Liver (tissue), 8 donors: ENCODE measurements at regions not wholly inside any gene's neighbourhood (a gene's known extent, or its start where the extent isn't known, plus 50 kb on each side); places are given as distances from the start of the nearest gene placed in this dataset.

Experiments used
- DNase-seq: peaks from one replicate; pipeline ENCODE4 v3.0.0-alpha.2; 2017; ENCODE audit warnings: low spot score
- H3K27ac ChIP-seq, 2 donors: one replicate each; pipeline ENCODE4 v1.7.0; 2013; ENCODE audit warnings: inconsistent platforms in 2 of 2, low read length in 2 of 2, control low read depth in 1 of 2, low read depth in 1 of 2, mild to moderate bottlenecking in 1 of 2
- H3K27me3 ChIP-seq, 4 donors: one replicate each; pipeline versions ENCODE4 v1.6.1 to v1.7.0; 2013; ENCODE audit warnings: low read length in 3 of 4, inconsistent platforms in 1 of 4, mild to moderate bottlenecking in 1 of 4, moderate library complexity in 1 of 4; ENCODE audit not compliant: control insufficient read depth in 4 of 4, insufficient read depth in 4 of 4
- H3K36me3 ChIP-seq, 4 donors: one replicate each; pipeline versions ENCODE4 v1.6.1 to v1.7.0; 2013; ENCODE audit warnings: low read length in 3 of 4, mild to moderate bottlenecking in 3 of 4, low read depth in 1 of 4, moderate library complexity in 1 of 4; ENCODE audit not compliant: control insufficient read depth in 4 of 4, insufficient read depth in 3 of 4
- H3K4me1 ChIP-seq, 4 donors: one replicate each; pipeline versions ENCODE4 v1.6.1 to v1.7.0; 2013; ENCODE audit warnings: low read length in 3 of 4, mild to moderate bottlenecking in 3 of 4, moderate library complexity in 1 of 4; ENCODE audit not compliant: control insufficient read depth in 4 of 4, insufficient read depth in 4 of 4
- H3K4me3 ChIP-seq, 3 donors: one replicate each; pipeline versions ENCODE4 v1.6.1 to v1.7.0; 2013; ENCODE audit warnings: low read length in 3 of 3, control low read depth in 1 of 3, low read depth in 1 of 3, mild to moderate bottlenecking in 1 of 3
- H3K9ac ChIP-seq, 2 donors: one replicate each; pipeline ENCODE4 v1.7.0; 2013; ENCODE audit warnings: low read length in 2 of 2, mild to moderate bottlenecking in 2 of 2, moderate library complexity in 2 of 2, control low read depth in 1 of 2, low read depth in 1 of 2
- H3K9me3 ChIP-seq, 4 donors: one replicate each; pipeline versions ENCODE4 v1.6.1 to v1.7.0; 2013; ENCODE audit warnings: low read length in 3 of 4; ENCODE audit not compliant: control insufficient read depth in 4 of 4
- ATF3 ChIP-seq: IDR thresholded peaks from 2 replicates; pipeline ENCODE4 v1.6.1; 2016; ENCODE audit warnings: antibody characterized with exemption
- EGR1 ChIP-seq, 2 donors: IDR thresholded peaks; 2 replicates each; pipeline ENCODE4 v1.6.1; 2016 to 2018; ENCODE audit warnings: antibody characterized with exemption in 2 of 2, low read depth in 2 of 2
- FOXA1 ChIP-seq: IDR thresholded peaks from 2 replicates; pipeline ENCODE4 v1.6.1; 2016; ENCODE audit warnings: antibody characterized with exemption
- FOXA2 ChIP-seq: IDR thresholded peaks from 2 replicates; pipeline ENCODE4 v1.6.1; 2016; ENCODE audit warnings: antibody characterized with exemption
- GABPA ChIP-seq, 2 donors: IDR thresholded peaks in 1 of 2; conservative IDR thresholded peaks in 1 of 2; 2 replicates each; pipeline ENCODE4 v1.6.1; 2016; ENCODE audit warnings: antibody characterized with exemption in 2 of 2, mild to moderate bottlenecking in 1 of 2, moderate library complexity in 1 of 2
- HNF4A ChIP-seq, 2 donors: conservative IDR thresholded peaks; 2 replicates each; pipeline ENCODE4 v1.6.1; 2016; ENCODE audit warnings: antibody characterized with exemption in 2 of 2, mild to moderate bottlenecking in 2 of 2
- HNF4G ChIP-seq: IDR thresholded peaks from 2 replicates; pipeline ENCODE4 v1.6.1; 2016; ENCODE audit warnings: antibody characterized with exemption
- JUND ChIP-seq, 2 donors: IDR thresholded peaks; 2 replicates each; pipeline ENCODE4 v1.6.1; 2016; ENCODE audit warnings: antibody characterized with exemption in 2 of 2
- MAX ChIP-seq: IDR thresholded peaks from 2 replicates; pipeline ENCODE4 v1.6.1; 2016; ENCODE audit warnings: antibody characterized with exemption
- NR2F2 ChIP-seq: IDR thresholded peaks from 2 replicates; pipeline ENCODE4 v1.6.1; 2016; ENCODE audit warnings: antibody characterized with exemption
- RAD21 ChIP-seq, 2 donors: IDR thresholded peaks; 2 replicates each; pipeline ENCODE4 v1.6.1; 2016; ENCODE audit warnings: antibody characterized with exemption in 2 of 2, mild to moderate bottlenecking in 2 of 2
- RXRA ChIP-seq, 2 donors: IDR thresholded peaks; 2 replicates each; pipeline ENCODE4 v1.6.1; 2017 to 2018; ENCODE audit warnings: antibody characterized with exemption in 2 of 2, mild to moderate bottlenecking in 1 of 2
- SP1 ChIP-seq: IDR thresholded peaks from 2 replicates; pipeline ENCODE4 v1.6.1; 2018; ENCODE audit warnings: antibody characterized with exemption, mild to moderate bottlenecking
- TAF1 ChIP-seq: conservative IDR thresholded peaks from 2 replicates; pipeline ENCODE4 v1.6.1; 2016; ENCODE audit warnings: antibody characterized with exemption, mild to moderate bottlenecking
- YY1 ChIP-seq: IDR thresholded peaks from 2 replicates; pipeline ENCODE4 v1.6.1; 2016; ENCODE audit warnings: antibody characterized with exemption, mild to moderate bottlenecking
- ZBTB33 ChIP-seq: IDR thresholded peaks from 2 replicates; pipeline ENCODE4 v1.6.1; 2016; ENCODE audit warnings: antibody characterized with exemption
- WGBS: extraction: QIAGEN DNeasy Blood & Tissue Kit; methylation state at CpG from one replicate; pipeline ENCODE4 v1.1.7; 2013; 5-methylcytosine and 5-hydroxymethylcytosine counted together
- TF ChIP-seq, protein P1 (sequence below): IDR thresholded peaks from 2 replicates; pipeline ENCODE4 v1.6.1; 2016; ENCODE audit warnings: antibody characterized with exemption, mild to moderate bottlenecking
- TF ChIP-seq, protein P2 (sequence below): fragments of 150-350 bp; IDR thresholded peaks from 2 replicates; pipeline ENCODE4 v1.5.1; 2017; ENCODE audit warnings: improper control_type of control experiment, low read depth, low read length; ENCODE audit not compliant: missing input control
- donor health status: healthy.
- donor health status: healthy.
- donor health status: healthy.
- donor health status: healthy.
- donor health status: healthy.

DNA sequence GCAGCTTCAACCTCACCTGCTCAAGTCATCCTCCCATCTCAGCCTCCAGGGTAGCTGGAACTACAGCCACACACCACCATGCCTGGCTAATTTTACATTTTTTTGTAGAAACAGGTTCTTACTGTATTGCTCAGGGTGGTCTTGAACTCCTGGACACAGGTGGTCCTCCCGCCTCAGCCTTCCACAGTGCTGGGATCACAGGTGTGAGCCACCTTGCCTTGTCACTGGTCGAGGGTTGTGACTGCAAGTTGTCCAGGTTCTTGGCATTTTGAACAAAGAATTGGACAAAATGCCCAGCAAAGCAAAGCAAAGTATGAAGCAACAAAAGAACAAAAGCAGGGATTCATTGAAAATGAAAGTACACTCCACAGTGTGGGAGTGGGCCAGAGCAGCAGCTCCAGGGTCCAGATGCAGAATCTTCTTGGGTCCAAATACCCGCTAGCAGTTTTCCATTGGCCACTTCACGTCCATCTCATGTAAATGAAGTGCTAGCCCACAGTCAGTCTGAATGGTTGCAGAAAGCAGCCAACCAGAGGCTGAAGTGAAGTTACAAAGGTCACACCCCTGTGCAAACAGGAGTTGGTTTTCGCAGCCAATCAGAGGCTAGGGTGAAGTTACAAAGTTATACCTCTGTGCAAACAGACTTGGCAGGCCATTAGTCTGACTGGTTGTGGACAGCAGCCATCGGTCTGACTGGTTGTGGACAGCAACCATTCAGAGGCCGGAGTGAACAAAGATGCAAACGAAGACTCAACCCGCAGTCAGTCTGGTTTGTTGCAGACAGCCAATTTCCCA, 109.5 kb upstream of the KIF26B start:
- TF ChIP-seq FOXA2: peak; percentile 93
- TF ChIP-seq JUND (IDR thresholded peaks at IDR 0.05): peak; percentile 61 to 64
- TF ChIP-seq, protein P1, sequence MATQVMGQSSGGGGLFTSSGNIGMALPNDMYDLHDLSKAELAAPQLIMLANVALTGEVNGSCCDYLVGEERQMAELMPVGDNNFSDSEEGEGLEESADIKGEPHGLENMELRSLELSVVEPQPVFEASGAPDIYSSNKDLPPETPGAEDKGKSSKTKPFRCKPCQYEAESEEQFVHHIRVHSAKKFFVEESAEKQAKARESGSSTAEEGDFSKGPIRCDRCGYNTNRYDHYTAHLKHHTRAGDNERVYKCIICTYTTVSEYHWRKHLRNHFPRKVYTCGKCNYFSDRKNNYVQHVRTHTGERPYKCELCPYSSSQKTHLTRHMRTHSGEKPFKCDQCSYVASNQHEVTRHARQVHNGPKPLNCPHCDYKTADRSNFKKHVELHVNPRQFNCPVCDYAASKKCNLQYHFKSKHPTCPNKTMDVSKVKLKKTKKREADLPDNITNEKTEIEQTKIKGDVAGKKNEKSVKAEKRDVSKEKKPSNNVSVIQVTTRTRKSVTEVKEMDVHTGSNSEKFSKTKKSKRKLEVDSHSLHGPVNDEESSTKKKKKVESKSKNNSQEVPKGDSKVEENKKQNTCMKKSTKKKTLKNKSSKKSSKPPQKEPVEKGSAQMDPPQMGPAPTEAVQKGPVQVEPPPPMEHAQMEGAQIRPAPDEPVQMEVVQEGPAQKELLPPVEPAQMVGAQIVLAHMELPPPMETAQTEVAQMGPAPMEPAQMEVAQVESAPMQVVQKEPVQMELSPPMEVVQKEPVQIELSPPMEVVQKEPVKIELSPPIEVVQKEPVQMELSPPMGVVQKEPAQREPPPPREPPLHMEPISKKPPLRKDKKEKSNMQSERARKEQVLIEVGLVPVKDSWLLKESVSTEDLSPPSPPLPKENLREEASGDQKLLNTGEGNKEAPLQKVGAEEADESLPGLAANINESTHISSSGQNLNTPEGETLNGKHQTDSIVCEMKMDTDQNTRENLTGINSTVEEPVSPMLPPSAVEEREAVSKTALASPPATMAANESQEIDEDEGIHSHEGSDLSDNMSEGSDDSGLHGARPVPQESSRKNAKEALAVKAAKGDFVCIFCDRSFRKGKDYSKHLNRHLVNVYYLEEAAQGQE: peak; percentile 95
- peak; percentile 76 for TF ChIP-seq HNF4G
- TF ChIP-seq RXRA (IDR thresholded peaks at IDR 0.05): peak; percentile 61 to 75
- TF ChIP-seq GABPA (IDR thresholded peaks at IDR 0.05 in 1 of 2, conservative IDR thresholded peaks at IDR 0.05 in 1 of 2): peak in 1 of 2 donors; percentile 42
- TF ChIP-seq YY1: peak; percentile 94
- peak; percentile 82 for TF ChIP-seq NR2F2
- peak; percentile 98 for TF ChIP-seq SP1
- TF ChIP-seq EGR1 (IDR thresholded peaks at IDR 0.05; ENCODE audit: low read depth in 2 of 2): peak in 1 of 2 donors; percentile 13
- peak; percentile 60 for TF ChIP-seq TAF1
- peak; percentile 64 for TF ChIP-seq MAX
- peak; percentile 88 for TF ChIP-seq FOXA1
- peak; percentile 86 to 90 for TF ChIP-seq HNF4A (conservative IDR thresholded peaks at IDR 0.05)
- no peak for TF ChIP-seq ZBTB33
- peak in 1 of 2 donors; percentile 36 for TF ChIP-seq RAD21 (IDR thresholded peaks at IDR 0.05)
- no peak for TF ChIP-seq ATF3
- TF ChIP-seq, protein P2, sequence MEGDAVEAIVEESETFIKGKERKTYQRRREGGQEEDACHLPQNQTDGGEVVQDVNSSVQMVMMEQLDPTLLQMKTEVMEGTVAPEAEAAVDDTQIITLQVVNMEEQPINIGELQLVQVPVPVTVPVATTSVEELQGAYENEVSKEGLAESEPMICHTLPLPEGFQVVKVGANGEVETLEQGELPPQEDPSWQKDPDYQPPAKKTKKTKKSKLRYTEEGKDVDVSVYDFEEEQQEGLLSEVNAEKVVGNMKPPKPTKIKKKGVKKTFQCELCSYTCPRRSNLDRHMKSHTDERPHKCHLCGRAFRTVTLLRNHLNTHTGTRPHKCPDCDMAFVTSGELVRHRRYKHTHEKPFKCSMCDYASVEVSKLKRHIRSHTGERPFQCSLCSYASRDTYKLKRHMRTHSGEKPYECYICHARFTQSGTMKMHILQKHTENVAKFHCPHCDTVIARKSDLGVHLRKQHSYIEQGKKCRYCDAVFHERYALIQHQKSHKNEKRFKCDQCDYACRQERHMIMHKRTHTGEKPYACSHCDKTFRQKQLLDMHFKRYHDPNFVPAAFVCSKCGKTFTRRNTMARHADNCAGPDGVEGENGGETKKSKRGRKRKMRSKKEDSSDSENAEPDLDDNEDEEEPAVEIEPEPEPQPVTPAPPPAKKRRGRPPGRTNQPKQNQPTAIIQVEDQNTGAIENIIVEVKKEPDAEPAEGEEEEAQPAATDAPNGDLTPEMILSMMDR: no peak
- H3K9me3 ChIP-seq: no peaks in the 10 kb centered on the region
- H3K4me1 ChIP-seq: peaks cover 8 to 33% (median 29%) of the 10 kb centered on the region in 4 donors
- peak overlapping the region; percentile 38 to 51 for H3K27ac ChIP-seq
- WGBS: 33% methylated on average over 9 of the region's 9 CpGs
- H3K36me3 ChIP-seq: no peaks in the 10 kb centered on the region
- DNase-seq: no peak
- no peaks in the 10 kb centered on the region for H3K27me3 ChIP-seq
- H3K4me3 ChIP-seq: peak overlapping the region in 2 of 3 donors; percentile 29 to 34
- no peak overlapping the region for H3K9ac ChIP-seq
